ENCODE measurements at regions not wholly inside any gene's neighbourhood (a gene's known extent, or its start where the extent isn't known, plus 50 kb on each side); places are given as distances from the start of the nearest gene placed in this dataset.

DNA sequence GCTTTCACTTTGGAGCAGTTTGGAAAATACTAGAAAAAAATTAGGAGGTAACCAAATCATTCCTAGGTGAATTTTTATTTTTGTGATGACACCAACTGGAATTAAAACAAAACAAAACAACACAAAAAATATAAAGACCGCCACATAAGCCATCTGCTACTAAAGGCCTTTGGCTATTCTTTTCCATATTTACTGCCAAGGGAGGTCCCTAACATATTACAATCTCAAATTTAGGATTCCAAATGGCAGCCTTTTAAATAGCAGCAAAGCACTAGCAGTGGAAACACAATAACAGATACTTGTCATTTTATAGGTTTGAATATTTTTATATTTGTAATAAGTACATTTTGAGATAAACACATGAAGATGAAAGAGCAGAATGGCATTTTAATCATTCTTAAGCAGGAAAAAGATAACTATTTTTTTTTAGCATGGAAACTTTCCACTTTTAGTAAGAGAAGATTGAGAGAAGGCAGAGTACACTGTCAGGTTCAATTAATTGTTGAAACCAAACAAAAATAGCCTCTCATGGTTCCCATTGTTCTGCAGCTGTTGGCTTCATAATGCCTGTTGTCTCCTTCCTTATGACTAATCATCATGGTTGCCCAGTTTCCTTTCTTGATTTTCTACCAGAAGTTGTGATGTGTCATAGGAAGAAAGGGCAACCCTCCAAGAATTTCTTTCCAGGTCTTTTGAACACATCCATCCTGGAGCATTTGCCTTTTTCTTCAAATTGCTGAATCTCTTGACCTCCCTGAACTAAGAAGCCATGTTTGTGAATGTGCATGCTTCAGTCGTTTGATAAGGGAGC, 219.0 kb upstream of the EMCN start:
- no peak for TF ChIP-seq POLR2AphosphoS5 (IDR thresholded peaks at IDR 0.05)
- TF ChIP-seq, protein P1, sequence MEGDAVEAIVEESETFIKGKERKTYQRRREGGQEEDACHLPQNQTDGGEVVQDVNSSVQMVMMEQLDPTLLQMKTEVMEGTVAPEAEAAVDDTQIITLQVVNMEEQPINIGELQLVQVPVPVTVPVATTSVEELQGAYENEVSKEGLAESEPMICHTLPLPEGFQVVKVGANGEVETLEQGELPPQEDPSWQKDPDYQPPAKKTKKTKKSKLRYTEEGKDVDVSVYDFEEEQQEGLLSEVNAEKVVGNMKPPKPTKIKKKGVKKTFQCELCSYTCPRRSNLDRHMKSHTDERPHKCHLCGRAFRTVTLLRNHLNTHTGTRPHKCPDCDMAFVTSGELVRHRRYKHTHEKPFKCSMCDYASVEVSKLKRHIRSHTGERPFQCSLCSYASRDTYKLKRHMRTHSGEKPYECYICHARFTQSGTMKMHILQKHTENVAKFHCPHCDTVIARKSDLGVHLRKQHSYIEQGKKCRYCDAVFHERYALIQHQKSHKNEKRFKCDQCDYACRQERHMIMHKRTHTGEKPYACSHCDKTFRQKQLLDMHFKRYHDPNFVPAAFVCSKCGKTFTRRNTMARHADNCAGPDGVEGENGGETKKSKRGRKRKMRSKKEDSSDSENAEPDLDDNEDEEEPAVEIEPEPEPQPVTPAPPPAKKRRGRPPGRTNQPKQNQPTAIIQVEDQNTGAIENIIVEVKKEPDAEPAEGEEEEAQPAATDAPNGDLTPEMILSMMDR (IDR thresholded peaks at IDR 0.05) = no peak
- Histone ChIP-seq H3K27ac (no peak overlapping the region), H3K36me3 (no peaks in the 10 kb centered on the region), H3K27me3 (no peaks in the 10 kb centered on the region), H3K9me3 (no peaks in the 10 kb centered on the region), H3K4me3 (no peak overlapping the region), H3K4me1 (no peaks in the 10 kb centered on the region)
- no peak for DNase-seq (ENCODE audit: low spot score in 2 of 2)
- intact Hi-C loops (cut with DNase I; ENCODE audit: low total_unique reads) = no loop called here

DNA sequence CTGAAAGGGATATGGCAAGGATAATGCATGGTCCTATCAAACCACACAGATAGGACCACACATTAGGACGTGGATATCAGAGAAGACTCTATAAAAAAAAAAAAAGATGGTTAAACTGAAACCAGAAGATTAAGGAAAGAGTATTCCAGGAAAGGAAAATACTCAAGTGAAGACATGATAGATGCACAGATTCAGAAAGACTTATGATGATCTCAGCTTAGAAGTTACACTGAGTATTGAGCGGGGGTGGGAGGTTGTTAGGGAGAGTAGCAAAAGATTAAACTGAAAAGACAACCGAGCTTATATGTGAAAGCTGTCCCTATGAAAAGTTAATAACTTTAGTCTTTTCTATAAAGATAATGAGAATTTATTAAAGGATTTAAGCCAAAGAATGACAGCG, 211.0 kb upstream of the EMCN start:
- Histone ChIP-seq H3K27ac (no peak overlapping the region), H3K4me1 (no peaks in the 10 kb centered on the region), H3K9me3 (no peaks in the 10 kb centered on the region), H3K27me3 (no peaks in the 10 kb centered on the region), H3K36me3 (no peaks in the 10 kb centered on the region), H3K4me3 (no peak overlapping the region)
- DNase-seq (ENCODE audit: low spot score in 2 of 2) = no peak
- intact Hi-C loops (cut with DNase I; ENCODE audit: low total_unique reads) = no loop called here
- TF ChIP-seq POLR2A (IDR thresholded peaks at IDR 0.05) (no peak), POLR2AphosphoS5 (IDR thresholded peaks at IDR 0.05) (no peak)
- TF ChIP-seq, protein P1 (IDR thresholded peaks at IDR 0.05) = no peak

DNA sequence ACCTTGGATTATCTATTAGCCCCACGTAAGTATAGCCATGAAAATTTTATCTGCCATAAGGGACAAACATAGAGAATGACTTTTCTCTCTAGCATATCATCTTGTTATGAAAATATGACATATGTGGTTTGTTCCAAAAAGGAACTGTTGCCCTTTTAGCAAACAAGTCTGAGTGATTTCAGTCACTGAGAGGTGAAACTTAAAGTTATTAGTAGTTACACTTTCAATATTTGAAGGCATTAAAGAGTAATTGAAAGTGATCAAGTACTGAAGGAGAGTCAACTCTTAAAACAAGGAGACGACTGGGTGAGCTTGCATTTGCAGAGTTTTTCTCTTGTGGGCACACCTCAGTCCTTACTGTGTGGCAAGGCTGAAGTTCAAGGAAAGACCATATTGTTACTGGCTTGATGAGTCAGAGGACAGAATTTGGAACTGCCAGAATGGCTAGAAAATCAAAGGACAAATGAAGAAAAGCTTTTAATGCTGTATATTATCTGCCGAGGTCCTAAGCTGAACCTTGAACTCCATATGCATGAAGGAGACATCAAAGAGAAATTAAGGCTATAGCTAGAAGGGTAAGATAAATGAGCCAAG, 205.1 kb upstream of the EMCN start:
- Histone ChIP-seq H3K36me3 (no peaks in the 10 kb centered on the region), H3K27ac (no peak overlapping the region), H3K9me3 (no peaks in the 10 kb centered on the region), H3K4me3 (no peak overlapping the region), H3K27me3 (no peaks in the 10 kb centered on the region), H3K4me1 (no peaks in the 10 kb centered on the region)
- intact Hi-C loops (cut with DNase I; ENCODE audit: low total_unique reads) = no loop called here
- DNase-seq (ENCODE audit: low spot score in 2 of 2) = no peak
- TF ChIP-seq POLR2AphosphoS5 (IDR thresholded peaks at IDR 0.05) = no peak
- TF ChIP-seq POLR2A (IDR thresholded peaks at IDR 0.05) = no peak
- TF ChIP-seq, protein P1 (IDR thresholded peaks at IDR 0.05) = no peak

DNA sequence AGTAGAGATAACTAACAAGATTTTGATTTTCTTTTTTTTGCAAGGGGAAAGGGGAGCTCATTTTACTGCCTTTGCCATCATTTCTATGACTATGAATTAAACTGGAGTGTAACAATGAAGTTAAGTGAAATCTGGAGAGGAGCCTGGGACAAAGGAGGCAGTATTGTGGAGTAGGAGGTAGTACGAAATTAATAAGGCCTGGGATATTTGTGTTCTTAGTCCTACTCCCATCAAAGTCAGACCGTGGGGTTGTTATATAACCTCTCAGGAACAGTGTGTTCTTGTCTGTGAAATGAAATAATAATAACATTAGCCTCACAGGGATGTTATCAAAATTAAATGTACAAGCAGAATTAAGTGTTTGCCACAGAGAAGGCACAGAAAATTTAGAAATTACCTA, 204.3 kb upstream of the EMCN start:
- H3K4me3 ChIP-seq = no peak overlapping the region
- H3K36me3 ChIP-seq = no peaks in the 10 kb centered on the region
- H3K27me3 ChIP-seq = no peaks in the 10 kb centered on the region
- DNase-seq (ENCODE audit: low spot score in 2 of 2) = no peak
- no peak overlapping the region for H3K27ac ChIP-seq
- no peaks in the 10 kb centered on the region for H3K4me1 ChIP-seq
- intact Hi-C loops (cut with DNase I; ENCODE audit: low total_unique reads) = no loop called here
- H3K9me3 ChIP-seq = no peaks in the 10 kb centered on the region
- TF ChIP-seq POLR2A (IDR thresholded peaks at IDR 0.05) (no peak), POLR2AphosphoS5 (IDR thresholded peaks at IDR 0.05) (no peak)
- TF ChIP-seq, protein P1 (IDR thresholded peaks at IDR 0.05) = no peak

DNA sequence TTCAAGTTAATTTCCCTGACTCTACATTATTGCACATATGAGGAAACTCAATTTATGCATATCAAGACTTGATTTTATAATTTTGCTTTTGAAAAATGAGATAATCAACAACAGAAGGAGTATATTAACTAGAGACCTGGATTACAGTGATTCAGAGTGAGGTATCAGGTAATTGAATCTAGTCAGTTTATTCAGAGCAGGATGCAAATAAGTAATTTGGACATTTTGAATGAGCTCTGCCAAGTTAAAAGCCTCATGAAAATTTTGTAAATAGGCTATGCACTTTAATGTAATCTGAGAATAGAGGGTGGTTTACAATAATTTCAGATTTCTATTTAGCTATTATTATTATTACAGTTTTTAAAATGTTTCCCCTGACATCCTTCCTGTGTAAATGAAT, 203.7 kb upstream of the EMCN start:
- Histone ChIP-seq H3K27me3 (no peaks in the 10 kb centered on the region), H3K27ac (no peak overlapping the region), H3K36me3 (no peaks in the 10 kb centered on the region), H3K9me3 (no peaks in the 10 kb centered on the region), H3K4me3 (no peak overlapping the region), H3K4me1 (no peaks in the 10 kb centered on the region)
- no peak for DNase-seq (ENCODE audit: low spot score in 2 of 2)
- TF ChIP-seq, protein P1 (IDR thresholded peaks at IDR 0.05) = no peak
- TF ChIP-seq POLR2AphosphoS5 (IDR thresholded peaks at IDR 0.05) (no peak), POLR2A (IDR thresholded peaks at IDR 0.05) (no peak)
- intact Hi-C loops (cut with DNase I; ENCODE audit: low total_unique reads) = no loop called here

Measured in breast epithelium (tissue), 4 donors.